ENCODE measurements at regions not wholly inside any gene's neighbourhood (a gene's known extent, or its start where the extent isn't known, plus 50 kb on each side); places are given as distances from the start of the nearest gene placed in this dataset.
"Not testable (repeated sequence)": the region's sequence is repeated elsewhere in the genome, so short reads cannot be mapped to it uniquely, and the experiment has no call there.

GRCh38 chr13:53408847-53409568 is 380.4 kb downstream of the OLFM4 start:
- no peak for DNase-seq

- DNase-seq, result no peak
Observed at GRCh38 chr13:53411463-53411862, 382.9 kb downstream of the OLFM4 start.

GRCh38 chr13:53415135-53415534 is 386.5 kb downstream of the OLFM4 start:
- DNase-seq, result no peak

GRCh38 chr13:53417601-53418000 is 389.0 kb downstream of the OLFM4 start:
- no peak for DNase-seq

GRCh38 chr13:53422415-53422814 is 393.8 kb downstream of the OLFM4 start:
- no peak for DNase-seq

- DNase-seq, result no peak
Observed at GRCh38 chr13:53436396-53436795, 407.8 kb downstream of the OLFM4 start.

- DNase-seq, result no peak
Observed at GRCh38 chr13:53439439-53440225, 411.0 kb downstream of the OLFM4 start.

GRCh38 chr13:53442979-53443378 is 414.4 kb downstream of the OLFM4 start:
- DNase-seq, result no peak

- DNase-seq, result no peak
Observed at GRCh38 chr13:53445686-53446085, 417.1 kb downstream of the OLFM4 start.

GRCh38 chr13:53447456-53447855 is 418.8 kb downstream of the OLFM4 start:
- DNase-seq, result no peak

- DNase-seq, result no peak
Observed at GRCh38 chr13:53447863-53448262, 419.2 kb downstream of the OLFM4 start.

GRCh38 chr13:53452263-53452808 is 423.7 kb downstream of the OLFM4 start:
- not testable (repeated sequence) for DNase-seq

GRCh38 chr13:53460796-53461195 is 432.2 kb downstream of the OLFM4 start:
- DNase-seq, result no peak

GRCh38 chr13:53463106-53463505 is 434.5 kb downstream of the OLFM4 start:
- no peak for DNase-seq

- no peak for DNase-seq
Observed at GRCh38 chr13:53466576-53466975, 438.0 kb downstream of the OLFM4 start.

- DNase-seq, result no peak
Observed at GRCh38 chr13:53473397-53473796, 444.8 kb downstream of the OLFM4 start.

GRCh38 chr13:53474878-53475277 is 446.3 kb downstream of the OLFM4 start:
- no peak for DNase-seq

GRCh38 chr13:53490752-53491151 is 462.1 kb downstream of the OLFM4 start:
- no peak for DNase-seq

- no peak for DNase-seq
Observed at GRCh38 chr13:53494406-53494805, 465.8 kb downstream of the OLFM4 start.

- no peak for DNase-seq
Observed at GRCh38 chr13:53499576-53500133, 471.0 kb downstream of the OLFM4 start.

- DNase-seq, result no peak
Observed at GRCh38 chr13:53501387-53501786, 472.8 kb downstream of the OLFM4 start.

GRCh38 chr13:53507741-53508140 is 479.1 kb downstream of the OLFM4 start:
- no peak for DNase-seq

- DNase-seq, result no peak
Observed at GRCh38 chr13:53512635-53513034, 484.0 kb downstream of the OLFM4 start.
